ENCODE measurements at regions not wholly inside any gene's neighbourhood (a gene's known extent, or its start where the extent isn't known, plus 50 kb on each side); places are given as distances from the start of the nearest gene placed in this dataset.
A peak's percentile ranks its signal among the peaks of the same experiment; 100 is the strongest.
"Not testable (repeated sequence)": the region's sequence is repeated elsewhere in the genome, so short reads cannot be mapped to it uniquely, and the experiment has no call there.

- no peak for DNase-seq
Observed at GRCh38 chr3:140821493-140821892, 120.1 kb upstream of the SLC25A36 start.

DNA sequence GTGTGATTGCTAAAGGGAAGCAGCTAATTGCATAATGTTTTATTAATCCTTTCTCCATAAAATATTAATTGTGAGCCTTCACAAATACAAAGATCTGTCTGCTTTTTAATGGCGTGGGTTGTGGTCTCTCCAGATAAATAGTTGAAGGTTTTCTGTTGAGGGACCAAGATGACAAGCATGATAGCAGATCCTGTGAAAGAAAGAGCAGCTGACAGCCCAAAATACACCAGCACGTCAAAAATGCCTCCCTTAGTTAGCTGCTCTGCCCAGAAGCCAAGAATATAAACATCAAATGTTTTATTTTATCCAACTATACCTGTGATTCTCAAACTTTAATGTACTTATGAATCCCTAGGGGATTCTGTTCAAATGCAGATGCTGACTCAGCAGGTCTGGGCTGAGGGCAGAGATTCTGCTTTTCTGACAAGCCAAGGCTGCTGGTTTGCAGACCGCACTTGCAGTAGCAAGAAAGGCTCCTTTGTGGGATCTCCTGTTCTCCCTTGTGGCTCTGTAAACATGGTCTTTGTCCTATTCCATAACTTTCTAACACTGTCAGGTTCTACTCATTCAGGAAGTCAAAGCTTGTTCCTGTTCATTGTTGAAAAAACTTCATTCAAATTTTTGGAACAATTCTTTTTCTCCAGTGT lies 119.1 kb upstream of the SLC25A36 start:
- no peak for DNase-seq

DNA sequence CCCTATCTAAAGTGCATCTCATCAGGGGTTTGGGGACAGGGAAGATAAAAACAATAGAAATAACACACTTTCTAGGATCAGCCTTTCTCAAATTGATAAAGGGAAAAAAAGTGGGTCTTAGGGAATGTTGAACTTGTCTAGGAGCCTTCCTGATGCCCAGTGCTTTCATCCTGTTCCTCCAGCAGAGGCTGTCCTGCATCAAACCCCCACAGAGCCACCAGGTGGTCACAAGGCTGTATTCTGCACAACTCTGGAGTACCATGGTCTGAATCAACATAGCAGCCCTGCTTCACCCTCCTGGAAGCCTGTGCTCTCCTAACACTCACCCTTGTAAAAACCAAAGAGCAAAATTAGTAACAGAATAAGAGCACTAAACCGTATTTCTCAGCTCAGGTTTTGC lies 118.5 kb upstream of the SLC25A36 start:
- DNase-seq: no peak

- DNase-seq: no peak
Observed at GRCh38 chr3:140827894-140828293, 113.7 kb upstream of the SLC25A36 start.

- DNase-seq: no peak
Observed at GRCh38 chr3:140828585-140828984, 113.1 kb upstream of the SLC25A36 start.

DNA sequence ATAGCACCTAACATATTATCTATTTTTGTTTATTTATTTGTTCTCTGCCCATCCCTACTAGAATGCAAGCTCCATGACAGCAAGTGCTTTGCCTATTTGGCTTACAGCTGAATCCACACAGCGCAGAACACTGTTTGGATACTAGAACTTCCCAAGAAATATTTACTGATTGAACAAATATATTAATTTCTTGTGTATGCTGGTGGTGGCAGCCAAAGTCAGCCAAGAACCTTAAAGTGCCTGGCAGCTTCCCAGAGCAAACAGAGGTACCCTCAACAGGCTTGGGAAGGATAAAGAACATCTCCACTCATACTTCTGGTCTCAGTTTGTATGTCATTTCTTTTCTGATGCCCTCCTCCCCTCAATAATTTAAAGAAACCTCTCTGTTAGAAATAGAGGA lies 111.8 kb upstream of the SLC25A36 start:
- no peak for DNase-seq

DNA sequence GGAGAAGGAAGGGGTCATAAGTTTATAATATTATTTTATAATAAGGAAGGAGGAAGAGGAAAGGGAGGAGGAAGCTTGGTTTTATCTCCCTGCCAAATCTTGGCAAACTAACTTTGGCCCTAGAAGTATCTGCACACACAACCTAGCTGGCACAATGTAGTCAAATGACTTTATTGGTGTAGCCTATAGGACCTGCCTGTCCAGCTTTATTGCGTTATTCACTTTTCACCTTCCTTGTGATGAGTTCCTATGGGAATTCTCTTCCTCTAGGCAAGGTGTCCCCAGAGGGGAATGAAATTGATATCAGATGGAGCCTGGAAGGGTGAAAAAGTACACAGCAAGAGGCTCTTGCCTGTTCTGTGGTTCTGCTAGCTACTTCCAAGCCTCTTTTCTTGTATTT lies 111.2 kb upstream of the SLC25A36 start:
- DNase-seq: no peak

- DNase-seq: no peak
Observed at GRCh38 chr3:140832883-140833282, 108.8 kb upstream of the SLC25A36 start.

GRCh38 chr3:140834266-140835037 lies 107.2 kb upstream of the SLC25A36 start:
- no peak for DNase-seq

DNA sequence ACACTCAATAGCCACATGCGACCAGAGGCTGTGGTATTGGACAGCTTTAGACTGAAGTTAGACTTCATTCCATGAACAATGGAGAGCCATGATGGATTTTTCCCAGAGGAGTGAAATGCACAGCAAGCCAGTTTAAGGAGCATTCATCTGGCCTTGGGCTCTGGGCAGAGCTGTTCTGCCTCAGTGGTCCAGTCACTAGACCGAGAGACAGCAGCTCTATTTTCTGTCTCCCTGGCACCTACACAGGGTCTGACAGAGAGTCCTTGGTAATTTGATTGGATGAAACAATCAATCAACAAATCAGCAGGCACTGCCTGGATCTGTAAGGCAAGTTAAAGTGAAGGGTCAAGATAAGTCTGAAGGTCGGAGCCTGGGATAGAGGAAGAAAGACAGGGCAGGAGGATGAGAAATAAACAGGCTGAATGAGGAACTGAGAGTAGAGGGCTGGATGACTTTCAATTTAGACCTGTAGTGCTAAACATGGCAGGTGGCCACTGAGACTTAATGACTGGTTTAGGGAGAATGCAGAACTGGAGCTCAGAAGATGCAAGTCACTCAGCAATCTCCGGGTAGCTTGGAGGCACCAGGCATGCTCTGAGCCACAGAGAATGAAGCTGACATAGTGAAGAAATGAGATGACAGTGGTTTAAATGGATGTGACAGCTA lies 98.5 kb upstream of the SLC25A36 start:
- no peak for DNase-seq

- no peak for DNase-seq
Observed at GRCh38 chr3:140843656-140844055, 98.0 kb upstream of the SLC25A36 start.

DNA sequence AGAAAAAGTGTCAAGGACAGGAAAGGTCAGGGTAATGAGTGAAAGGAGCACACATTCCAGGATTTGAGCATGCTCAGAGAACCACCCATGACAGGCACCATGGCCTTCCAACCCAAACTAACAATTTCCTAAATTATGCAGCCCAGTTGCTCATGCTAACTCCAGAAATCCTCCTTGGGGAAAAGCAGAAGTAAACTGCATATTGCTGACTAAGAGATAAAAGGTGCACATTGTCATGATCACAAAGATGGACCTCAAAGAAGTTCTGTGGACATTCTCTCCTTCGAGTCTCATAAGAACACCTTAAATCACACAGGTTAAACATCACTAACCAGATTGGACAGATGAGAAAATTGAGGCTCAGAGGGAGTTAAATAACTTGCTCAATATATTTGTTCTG lies 97.6 kb upstream of the SLC25A36 start:
- DNase-seq: no peak

- DNase-seq: no peak
Observed at GRCh38 chr3:140845882-140846281, 95.8 kb upstream of the SLC25A36 start.

- no peak for DNase-seq
Observed at GRCh38 chr3:140848666-140849065, 93.0 kb upstream of the SLC25A36 start.

GRCh38 chr3:140850210-140850955 lies 91.3 kb upstream of the SLC25A36 start:
- no peak for DNase-seq

DNA sequence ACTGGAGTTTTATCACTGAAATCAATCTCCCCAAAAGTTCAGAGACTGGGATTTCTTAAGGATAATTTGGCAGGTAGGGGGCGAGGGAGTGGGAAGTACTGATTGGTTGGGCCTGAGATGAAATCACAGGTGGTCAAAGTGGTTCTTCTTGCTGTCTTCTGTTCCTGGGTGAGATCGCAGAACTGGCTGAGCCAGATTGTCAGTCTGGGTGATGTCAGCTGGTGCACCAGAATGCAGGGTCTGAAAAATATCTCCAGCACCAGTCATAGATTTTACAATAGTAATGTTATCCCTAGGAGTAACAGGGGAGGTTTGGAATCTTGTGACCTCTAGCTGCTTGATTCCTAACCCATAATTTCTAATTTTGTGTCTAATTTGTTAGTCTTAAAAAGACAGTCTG lies 86.7 kb upstream of the SLC25A36 start:
- DNase-seq: no peak

DNA sequence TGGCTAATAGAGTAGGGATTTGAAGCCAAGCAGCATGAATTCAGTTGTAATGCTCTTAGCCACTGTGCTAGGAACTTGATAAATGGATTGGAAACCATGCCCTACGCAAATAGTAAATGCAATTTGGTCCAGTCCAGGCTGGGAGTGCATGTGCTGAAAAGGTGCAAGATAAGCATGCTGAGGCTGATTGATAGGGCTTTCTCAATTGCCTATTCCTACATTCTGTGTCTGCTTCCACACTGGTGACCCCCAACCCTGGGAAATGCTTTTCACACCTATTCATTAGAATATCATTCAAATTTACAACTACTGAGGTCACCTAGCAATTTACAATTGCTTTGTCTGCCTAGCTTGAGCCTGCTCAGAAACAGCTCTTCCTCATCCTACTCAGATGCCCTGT lies 84.7 kb upstream of the SLC25A36 start:
- DNase-seq: no peak

- no peak for DNase-seq
Observed at GRCh38 chr3:140857993-140858392, 83.6 kb upstream of the SLC25A36 start.

DNA sequence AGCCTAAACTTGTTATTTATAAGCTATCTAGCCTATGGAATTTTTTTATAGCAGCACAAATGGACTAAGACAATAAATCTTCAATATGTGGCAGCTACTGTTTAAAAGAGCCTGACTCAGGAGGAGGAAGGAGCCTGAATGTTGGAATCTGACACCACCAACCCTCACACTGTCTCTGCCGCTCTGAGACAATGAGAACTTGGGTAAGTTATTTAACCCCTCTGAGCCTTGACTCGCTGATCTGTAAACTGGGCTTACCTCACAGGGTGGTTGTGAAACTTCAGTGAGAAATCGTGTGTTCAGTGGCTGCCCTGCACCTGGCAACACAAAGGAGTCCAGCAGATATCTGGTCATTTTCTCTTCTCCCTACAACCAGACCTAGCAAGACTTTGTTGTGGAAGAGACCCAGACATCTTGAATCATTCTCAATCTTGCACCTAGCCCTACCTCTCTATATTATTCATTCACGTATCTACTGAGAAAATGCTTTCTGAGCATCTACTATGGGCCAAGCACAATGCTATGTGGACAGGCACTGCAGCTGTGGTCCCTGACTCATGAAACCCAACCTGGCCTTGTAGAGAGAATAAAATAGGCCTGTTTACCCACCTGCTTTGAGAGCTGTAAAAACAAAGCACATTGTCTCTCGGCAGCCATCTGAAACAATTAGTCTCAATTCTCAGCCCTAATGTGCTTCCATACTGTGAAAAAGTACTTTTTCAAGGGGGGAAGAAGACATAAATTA lies 81.9 kb upstream of the SLC25A36 start:
- DNase-seq: no peak

- DNase-seq: peak; percentile 64
Observed at GRCh38 chr3:140863580-140864009, 78.0 kb upstream of the SLC25A36 start.

GRCh38 chr3:140870351-140870750 lies 71.3 kb upstream of the SLC25A36 start:
- DNase-seq: no peak

GRCh38 chr3:140871022-140871421 lies 70.6 kb upstream of the SLC25A36 start:
- DNase-seq: no peak

GRCh38 chr3:140872165-140872564 lies 69.5 kb upstream of the SLC25A36 start:
- DNase-seq: not testable (repeated sequence)
